ENCODE measurements at regions not wholly inside any gene's neighbourhood (a gene's known extent, or its start where the extent isn't known, plus 50 kb on each side); places are given as distances from the start of the nearest gene placed in this dataset.

- H3K27me3 ChIP-seq, result no peaks in the 10 kb centered on the region
- no peak for DNase-seq
- TF ChIP-seq POLR2AphosphoS5 (IDR thresholded peaks at IDR 0.05) (no peak), CTCF (IDR thresholded peaks at IDR 0.05) (no peak), EP300 (IDR thresholded peaks at IDR 0.05; ENCODE audit: low read depth) (no peak), POLR2A (IDR thresholded peaks at IDR 0.05) (no peak)
- in situ Hi-C loops (cut with MboI; ENCODE audit: low pct_ligation_motif_present in 1 of 4, low pct_unique_long_range_greater_than_20kb in 1 of 4, low sequenced_read_pairs in 3 of 4), result no loop called here
- intact Hi-C loops (cut with DNase I; ENCODE audit: low total_unique reads), result no loop called here
- no peaks in the 10 kb centered on the region for H3K4me1 ChIP-seq
- H3K27ac ChIP-seq, result no peak overlapping the region
- H3K9me3 ChIP-seq, result no peaks in the 10 kb centered on the region
- no peak overlapping the region for H3K4me3 ChIP-seq
- WGBS, 2 donors (ENCODE audit: low coverage in 1 of 2), result 71 to 72% methylated on average over 5 of the region's 5 CpGs
- no peaks in the 10 kb centered on the region for H3K36me3 ChIP-seq
These were observed 1144.5 kb downstream of the TUSC7 start for GRCh38 chr3:117853923-117854668.

GRCh38 chr3:117856354-117856753, 1146.8 kb downstream of the TUSC7 start:
- no peak for TF ChIP-seq CTCF (IDR thresholded peaks at IDR 0.05)
- TF ChIP-seq POLR2AphosphoS5 (IDR thresholded peaks at IDR 0.05), result no peak
- TF ChIP-seq EP300 (IDR thresholded peaks at IDR 0.05; ENCODE audit: low read depth), result no peak
- TF ChIP-seq POLR2A (IDR thresholded peaks at IDR 0.05), result no peak
- Histone ChIP-seq H3K27me3 (no peaks in the 10 kb centered on the region), H3K4me1 (no peaks in the 10 kb centered on the region), H3K4me3 (no peak overlapping the region), H3K27ac (no peak overlapping the region), H3K36me3 (no peaks in the 10 kb centered on the region), H3K9me3 (no peaks in the 10 kb centered on the region)
- in situ Hi-C loops (cut with MboI; ENCODE audit: low pct_ligation_motif_present in 1 of 4, low pct_unique_long_range_greater_than_20kb in 1 of 4, low sequenced_read_pairs in 3 of 4), result no loop called here
- intact Hi-C loops (cut with DNase I; ENCODE audit: low total_unique reads), result no loop called here
- no peak for DNase-seq
- WGBS, 2 donors (ENCODE audit: low coverage in 1 of 2), result 72 to 88% methylated on average over 1 of the region's 1 CpG

GRCh38 chr3:117863146-117863545, 1153.6 kb downstream of the TUSC7 start:
- Histone ChIP-seq H3K36me3 (no peaks in the 10 kb centered on the region), H3K4me1 (no peaks in the 10 kb centered on the region), H3K9me3 (no peaks in the 10 kb centered on the region), H3K4me3 (no peak overlapping the region), H3K27me3 (no peaks in the 10 kb centered on the region), H3K27ac (no peak overlapping the region)
- 88 to 100% methylated on average over 1 to 2 of the region's 2 CpGs for WGBS, 2 donors (ENCODE audit: low coverage in 1 of 2)
- no peak for TF ChIP-seq CTCF (IDR thresholded peaks at IDR 0.05)
- TF ChIP-seq POLR2A (IDR thresholded peaks at IDR 0.05), result no peak
- TF ChIP-seq EP300 (IDR thresholded peaks at IDR 0.05; ENCODE audit: low read depth), result no peak
- TF ChIP-seq POLR2AphosphoS5 (IDR thresholded peaks at IDR 0.05), result no peak
- intact Hi-C loops (cut with DNase I; ENCODE audit: low total_unique reads), result no loop called here
- DNase-seq, result no peak
- in situ Hi-C loops (cut with MboI; ENCODE audit: low pct_ligation_motif_present in 1 of 4, low pct_unique_long_range_greater_than_20kb in 1 of 4, low sequenced_read_pairs in 3 of 4), result no loop called here

DNA sequence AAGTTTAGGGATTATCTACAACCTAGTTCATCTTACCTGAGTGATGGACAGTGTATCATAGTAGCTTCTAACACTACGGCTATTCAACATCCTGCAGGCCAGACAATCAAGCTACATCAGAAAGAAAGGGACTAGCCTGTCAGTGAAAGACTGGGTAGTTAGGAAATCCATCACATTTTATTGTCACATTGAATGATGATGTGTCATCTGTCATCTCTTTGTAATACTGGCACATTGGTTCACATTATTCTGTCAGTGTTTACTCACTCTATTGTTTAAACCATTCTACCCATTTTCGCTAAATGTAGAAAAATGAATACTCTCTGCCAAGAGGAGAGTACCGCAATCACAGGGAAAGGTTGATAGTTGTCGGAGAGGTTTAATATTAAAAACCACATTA, 1155.8 kb downstream of the TUSC7 start:
- TF ChIP-seq CTCF (IDR thresholded peaks at IDR 0.05) (no peak), POLR2AphosphoS5 (IDR thresholded peaks at IDR 0.05) (no peak), POLR2A (IDR thresholded peaks at IDR 0.05) (no peak), EP300 (IDR thresholded peaks at IDR 0.05; ENCODE audit: low read depth) (no peak)
- Histone ChIP-seq H3K27ac (no peak overlapping the region), H3K9me3 (no peaks in the 10 kb centered on the region), H3K27me3 (no peaks in the 10 kb centered on the region), H3K36me3 (no peaks in the 10 kb centered on the region), H3K4me3 (no peak overlapping the region), H3K4me1 (no peaks in the 10 kb centered on the region)
- in situ Hi-C loops (cut with MboI; ENCODE audit: low pct_ligation_motif_present in 1 of 4, low pct_unique_long_range_greater_than_20kb in 1 of 4, low sequenced_read_pairs in 3 of 4) (no loop called here), intact Hi-C loops (cut with DNase I; ENCODE audit: low total_unique reads) (no loop called here)
- 93 to 96% methylated on average over 4 of the region's 4 CpGs for WGBS, 2 donors (ENCODE audit: low coverage in 1 of 2)
- DNase-seq, result no peak

Measured in transverse colon (tissue), 4 donors.